Stimulated activated CD4-positive, alpha-beta T cell treated with anti-CD3 and anti-CD28 coated beads, Interleukin-1b, Interleukin-23, amount 100 ng/mL, for 24 hours (primary cell): ENCODE measurements at regions not wholly inside any gene's neighbourhood (a gene's known extent, or its start where the extent isn't known, plus 50 kb on each side); places are given as distances from the start of the nearest gene placed in this dataset.
"Not testable (repeated sequence)": the region's sequence is repeated elsewhere in the genome, so short reads cannot be mapped to it uniquely, and the experiment has no call there.

ENCODE experiments used
- DNase-seq, 4 experiments: peaks; one replicate each; pipeline ENCODE4 v3.0.0-alpha.2; 2020; ENCODE audit warnings: low read depth in 4 of 4, low spot score in 1 of 4

- DNase-seq: no peak
Observed at GRCh38 chrX:110965409-110966090, 130.4 kb upstream of the PAK3 start.

- no peak for DNase-seq
Observed at GRCh38 chrX:110964786-110965185, 131.2 kb upstream of the PAK3 start.

- no peak for DNase-seq
Observed at GRCh38 chrX:110962451-110962850, 133.5 kb upstream of the PAK3 start.

GRCh38 chrX:110955706-110956105, 140.3 kb upstream of the PAK3 start:
- no peak for DNase-seq

GRCh38 chrX:110954428-110955100, 141.4 kb upstream of the PAK3 start:
- DNase-seq: no peak

GRCh38 chrX:110951472-110952269, 144.3 kb upstream of the PAK3 start:
- DNase-seq: no peak

GRCh38 chrX:110944751-110945675, 149.4 kb upstream of the CHRDL1 start:
- DNase-seq: no peak

GRCh38 chrX:110944311-110944750, 148.7 kb upstream of the CHRDL1 start:
- no peak for DNase-seq

GRCh38 chrX:110941906-110942305, 146.3 kb upstream of the CHRDL1 start:
- no peak for DNase-seq

GRCh38 chrX:110938977-110939732, 143.5 kb upstream of the CHRDL1 start:
- no peak for DNase-seq

- no peak for DNase-seq
Observed at GRCh38 chrX:110924871-110925270, 129.3 kb upstream of the CHRDL1 start.

- no peak for DNase-seq
Observed at GRCh38 chrX:110920991-110921390, 125.4 kb upstream of the CHRDL1 start.

GRCh38 chrX:110915570-110915969, 120.0 kb upstream of the CHRDL1 start:
- no peak for DNase-seq

- no peak for DNase-seq
Observed at GRCh38 chrX:110915111-110915510, 119.5 kb upstream of the CHRDL1 start.

GRCh38 chrX:110914281-110914680, 118.7 kb upstream of the CHRDL1 start:
- DNase-seq: no peak

GRCh38 chrX:110904747-110905146, 109.1 kb upstream of the CHRDL1 start:
- DNase-seq: not testable (repeated sequence)

- DNase-seq: no peak
Observed at GRCh38 chrX:110881971-110882370, 86.4 kb upstream of the CHRDL1 start.

- DNase-seq: no peak
Observed at GRCh38 chrX:110877326-110877725, 81.7 kb upstream of the CHRDL1 start.

GRCh38 chrX:110871839-110872238, 76.2 kb upstream of the CHRDL1 start:
- no peak for DNase-seq

GRCh38 chrX:110866421-110866820, 70.8 kb upstream of the CHRDL1 start:
- no peak for DNase-seq
